Panc1 (cell line): ENCODE measurements at regions not wholly inside any gene's neighbourhood (a gene's known extent, or its start where the extent isn't known, plus 50 kb on each side); places are given as distances from the start of the nearest gene placed in this dataset.

Source experiments
- ATAC-seq: fragments of 200-7000 bp; cut with Tn5 transposase; 2 replicates; pipeline ENCODE4 v1.9.1; 2020; ENCODE audit warnings: mild to moderate bottlenecking, moderate library complexity
- BruUV-seq: library from RNA; stranded (reverse); fragments of 400-500 nt; replicated peaks from 2 replicates; lab custom pipeline; 2021; lab: Mats Ljungman, UMichigan
- CTCF ChIA-PET: fragments of 300-600 bp; sonication (Branson Sonifier 250); formaldehyde crosslinking; loops from one replicate; lab custom pipeline; 2022; ENCODE audit warnings: antibody characterized with exemption; lab: Charles Lee
- POLR2A ChIA-PET: fragments of 300-600 bp; sonication (Branson Sonifier 250); formaldehyde crosslinking; loops from one replicate; lab custom pipeline; 2022; ENCODE audit warnings: antibody characterized with exemption; lab: Charles Lee
- DNase-seq: peaks from one replicate; pipeline ENCODE4 v3.0.0-alpha.2; 2010; ENCODE audit warnings: low read depth, low spot score
- H3K27ac ChIP-seq: 2 replicates; pipeline ENCODE4 v1.5.1; 2011; ENCODE audit warnings: mild to moderate bottlenecking, low read length, inconsistent platforms
- H3K27me3 ChIP-seq: fragments of 200-500 bp; sonication (Bioruptor generic); 2 replicates; pipeline ENCODE4 v1.6.0; 2014; ENCODE audit warnings: low read length, inconsistent platforms; ENCODE audit not compliant: control insufficient read depth, insufficient read depth
- H3K36me3 ChIP-seq: fragments of 200-500 bp; sonication (Bioruptor generic); 2 replicates; pipeline ENCODE4 v1.5.1; 2014; ENCODE audit warnings: inconsistent platforms, mild to moderate bottlenecking, low read length, moderate library complexity; ENCODE audit not compliant: control insufficient read depth, insufficient read depth
- H3K4me1 ChIP-seq: 2 replicates; pipeline ENCODE4 v1.5.1; 2011; ENCODE audit warnings: inconsistent platforms, mild to moderate bottlenecking, low read length, moderate library complexity; ENCODE audit not compliant: control insufficient read depth, insufficient read depth
- H3K4me3 ChIP-seq, 2 experiments: 2 replicates each; pipeline ENCODE4 v1.5.1; 2011 to 2012; ENCODE audit warnings: low read depth in 2 of 2, low read length in 2 of 2, mild to moderate bottlenecking in 2 of 2, inconsistent platforms in 1 of 2, moderate library complexity in 1 of 2
- H3K9me3 ChIP-seq: fragments of 200-500 bp; sonication (Bioruptor generic); 2 replicates; pipeline ENCODE4 v1.5.1; 2014; ENCODE audit warnings: low read depth, mild to moderate bottlenecking, inconsistent platforms, low read length, moderate library complexity; ENCODE audit not compliant: control insufficient read depth, insufficient read depth
- CTCF ChIP-seq: fragments of 450-650 bp; IDR thresholded peaks from 2 replicates; pipeline ENCODE4 v1.5.1; 2017; ENCODE audit warnings: mild to moderate bottlenecking
- POLR2AphosphoS5 ChIP-seq: IDR thresholded peaks from 2 replicates; pipeline ENCODE4 v1.6.1; 2012; ENCODE audit warnings: mild to moderate bottlenecking, low read depth, low read length, moderate library complexity
- REST ChIP-seq, 2 experiments: IDR thresholded peaks; 2 replicates each; pipeline ENCODE4 v1.6.1; 2011 to 2012; ENCODE audit warnings: low read depth in 2 of 2, control low read depth in 1 of 2, low read length in 1 of 2, mild to moderate bottlenecking in 1 of 2, moderate library complexity in 1 of 2; ENCODE audit not compliant: insufficient read depth in 1 of 2
- SIN3A ChIP-seq: IDR thresholded peaks from 2 replicates; pipeline ENCODE4 v1.6.1; 2012; ENCODE audit warnings: low read depth, mild to moderate bottlenecking, low read length, moderate library complexity, borderline replicate concordance; ENCODE audit not compliant: insufficient read depth
- TCF7L2 ChIP-seq: IDR thresholded peaks from 2 replicates; pipeline ENCODE4 v1.6.1; 2011; ENCODE audit warnings: mild to moderate bottlenecking, low read depth, low read length, inconsistent platforms
- in situ Hi-C: cut with HindIII; loops from 2 replicates; pipeline ENCODE4 v1.10.0; 2016; ENCODE audit warnings: low sequenced_read_pairs, low pct_unique_long_range_greater_than_20kb
- intact Hi-C: fragments of 100-400 bp; cut with micrococcal nuclease; formaldehyde crosslinking; loops from one replicate; pipeline ENCODE4 v1.10.0; 2022; ENCODE audit not compliant: unreplicated experiment

- no peak for ATAC-seq
- BruUV-seq: no TSS peak
- no peak overlapping the region for H3K4me3 ChIP-seq
- H3K36me3 ChIP-seq: no peaks in the 10 kb centered on the region
- CTCF ChIA-PET: no interaction called here
- no peak for DNase-seq
- no peaks in the 10 kb centered on the region for H3K9me3 ChIP-seq
- POLR2A ChIA-PET: no interaction called here
- H3K27me3 ChIP-seq: no peaks in the 10 kb centered on the region
- TF ChIP-seq TCF7L2 (no peak), REST (IDR thresholded peaks at IDR 0.05; ENCODE audit: insufficient read depth in 1 of 2, low read depth in 2 of 2, low read length in 1 of 2) (no peak), SIN3A (no peak), CTCF (no peak), POLR2AphosphoS5 (no peak)
- H3K4me1 ChIP-seq: no peaks in the 10 kb centered on the region
- no peak overlapping the region for H3K27ac ChIP-seq
- in situ Hi-C loops (no loop called here), intact Hi-C loops (no loop called here)
Observed at GRCh38 chr16:6804461-6804860, 528.2 kb upstream of the RBFOX1 start.

- ChIA-PET POLR2A (no interaction called here), CTCF (no interaction called here)
- Histone ChIP-seq H3K4me3 (no peak overlapping the region), H3K4me1 (no peaks in the 10 kb centered on the region), H3K27me3 (no peaks in the 10 kb centered on the region), H3K27ac (no peak overlapping the region), H3K9me3 (no peaks in the 10 kb centered on the region), H3K36me3 (no peaks in the 10 kb centered on the region)
- intact Hi-C loops: no loop called here
- ATAC-seq: no peak
- no TSS peak for BruUV-seq
- no peak for DNase-seq
- in situ Hi-C loops: no loop called here
- no peak for TF ChIP-seq REST (IDR thresholded peaks at IDR 0.05; ENCODE audit: insufficient read depth in 1 of 2, low read depth in 2 of 2, low read length in 1 of 2)
- TF ChIP-seq SIN3A: no peak
- TF ChIP-seq CTCF: no peak
Observed at GRCh38 chr16:6803176-6803575, 529.5 kb upstream of the RBFOX1 start.
